HG02678 (cell line): ENCODE measurements at regions not wholly inside any gene's neighbourhood (a gene's known extent, or its start where the extent isn't known, plus 50 kb on each side); places are given as distances from the start of the nearest gene placed in this dataset.

Experiments
- ATAC-seq: cut with Tn5 transposase; IDR thresholded peaks from one replicate; pipeline ENCODE4 v1.9.1; 2021; ENCODE audit warnings: mild to moderate bottlenecking, moderate library complexity; ENCODE audit not compliant: unreplicated experiment

- no peak for ATAC-seq
Observed at GRCh38 chr16:72242757-72243156, 70.8 kb upstream of the PMFBP1 start.

GRCh38 chr16:72241930-72242329 is 70.0 kb upstream of the PMFBP1 start:
- ATAC-seq, result no peak

GRCh38 chr16:72241008-72241407 is 69.1 kb upstream of the PMFBP1 start:
- no peak for ATAC-seq

GRCh38 chr16:72240466-72240865 is 68.5 kb upstream of the PMFBP1 start:
- ATAC-seq, result no peak

- no peak for ATAC-seq
Observed at GRCh38 chr16:72236866-72237265, 64.9 kb upstream of the PMFBP1 start.

GRCh38 chr16:72234387-72234786 is 62.4 kb upstream of the PMFBP1 start:
- ATAC-seq, result no peak

GRCh38 chr16:72228014-72228413 is 56.1 kb upstream of the PMFBP1 start:
- ATAC-seq, result no peak

- ATAC-seq, result no peak
Observed at GRCh38 chr16:72226136-72226535, 54.2 kb upstream of the PMFBP1 start.

- ATAC-seq, result no peak
Observed at GRCh38 chr16:72224260-72224768, 52.4 kb upstream of the PMFBP1 start.

GRCh38 chr16:72222503-72222902 is 50.5 kb upstream of the PMFBP1 start:
- no peak for ATAC-seq
